Midbrain (tissue), 1 donor: ENCODE measurements at regions not wholly inside any gene's neighbourhood (a gene's known extent, or its start where the extent isn't known, plus 50 kb on each side); places are given as distances from the start of the nearest gene placed in this dataset.

ENCODE experiments used
- DNase-seq: peaks from one replicate; lab custom pipeline; 2025; lab: John Stamatoyannopoulos, UW

DNA sequence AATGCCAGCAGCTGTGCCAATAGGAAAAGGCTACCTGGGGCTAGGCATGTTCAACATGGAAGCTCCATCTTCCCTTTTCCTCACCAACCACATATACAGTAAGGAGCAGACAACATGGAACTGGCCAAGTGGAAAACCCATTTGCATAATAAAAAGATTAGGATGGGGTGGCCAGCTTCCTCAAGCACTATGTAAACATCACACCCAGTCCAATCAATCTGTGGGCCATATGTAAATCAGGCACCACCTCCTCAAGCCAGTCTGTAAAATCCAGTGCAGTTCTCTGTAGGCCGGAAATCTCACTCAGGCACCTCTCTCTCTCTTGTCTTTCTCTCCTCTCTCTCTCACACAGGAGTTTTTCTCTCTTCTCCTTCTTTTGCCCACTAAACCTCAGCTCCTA lies 360.2 kb upstream of the GRIA1 start:
- DNase-seq = no peak

DNA sequence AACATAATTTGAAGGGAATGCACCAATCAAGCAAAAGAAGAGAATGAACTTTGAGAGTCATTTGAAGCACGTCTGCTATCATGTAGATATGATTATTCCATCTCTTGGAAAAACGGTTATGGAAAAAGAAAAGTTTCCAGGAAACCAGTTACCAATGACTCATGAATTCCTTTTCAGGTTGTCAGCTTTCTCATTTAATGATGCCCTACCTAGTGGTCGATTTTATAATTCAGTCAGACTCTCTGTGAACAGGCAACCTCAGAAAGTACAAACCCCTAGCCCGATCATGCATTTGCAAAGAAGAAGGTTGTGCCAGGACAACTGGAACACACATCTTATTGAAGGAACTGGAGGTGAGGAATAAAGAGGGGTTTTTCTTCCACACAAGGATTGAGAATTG lies 355.1 kb upstream of the GRIA1 start:
- no peak for DNase-seq

DNA sequence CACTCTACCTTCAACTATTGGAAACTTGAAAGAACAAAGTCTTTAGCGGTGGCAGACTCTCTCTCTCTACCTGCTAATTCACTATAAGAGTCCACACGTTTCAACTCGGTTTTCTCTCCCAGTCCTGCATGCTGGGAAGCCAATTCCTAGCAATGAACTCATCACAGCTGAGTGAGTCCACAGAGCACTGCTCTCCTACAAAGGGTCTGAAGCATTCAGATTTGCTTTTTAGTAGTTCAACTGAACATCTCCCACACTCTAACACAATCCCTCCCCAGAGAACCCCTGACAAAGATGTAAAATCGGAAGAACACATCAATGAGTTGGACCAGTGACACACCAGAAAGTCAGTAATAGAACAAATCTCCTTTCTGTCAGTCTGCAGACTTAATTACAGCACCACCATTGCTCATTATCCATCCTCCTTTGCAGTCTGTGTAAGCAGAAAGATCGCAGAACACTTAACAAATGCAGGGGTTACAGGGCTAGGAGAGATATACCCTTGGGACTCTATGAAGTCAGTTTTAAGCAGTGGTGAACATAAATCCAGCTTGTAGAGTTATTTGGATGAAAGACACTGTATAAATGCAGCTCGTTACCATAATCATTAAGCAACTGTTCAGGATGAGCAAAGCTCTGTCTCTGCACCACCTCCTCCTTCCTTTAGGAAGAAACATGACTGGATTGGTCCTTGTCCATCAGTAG lies 353.4 kb upstream of the GRIA1 start:
- DNase-seq = no peak

DNA sequence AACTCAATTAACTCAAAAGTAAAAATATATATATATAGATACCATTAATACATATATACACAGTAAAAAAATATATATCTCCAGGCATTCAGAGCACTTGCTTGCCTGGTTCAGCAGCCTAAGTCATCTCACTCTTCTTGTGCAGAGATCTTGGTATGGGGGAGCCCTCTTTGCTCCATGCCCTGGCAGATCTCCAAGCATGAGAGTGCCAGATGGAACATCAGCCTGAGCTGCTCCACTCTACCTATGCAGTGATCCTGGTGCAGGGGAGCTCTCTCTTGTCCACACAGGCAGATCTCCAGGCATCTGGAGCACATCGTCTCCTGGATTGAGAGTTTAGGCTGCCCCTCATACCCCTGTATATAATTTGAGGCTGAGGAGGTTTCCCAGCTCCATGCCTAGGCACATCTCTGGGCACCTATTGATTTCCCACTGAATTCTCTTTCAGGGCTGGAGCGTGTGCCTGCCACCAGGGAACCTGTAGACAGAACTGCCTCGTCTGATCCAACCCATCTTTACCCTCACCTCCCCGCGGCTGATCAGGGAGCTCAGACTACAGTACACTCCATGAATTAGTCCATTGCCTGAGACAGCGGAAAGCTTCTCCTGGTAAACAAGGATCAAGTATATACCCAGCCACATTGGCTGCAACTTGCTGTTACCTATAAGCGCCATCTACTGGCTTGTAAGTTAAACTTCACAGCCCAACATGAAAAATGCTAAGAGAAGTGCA lies 342.4 kb upstream of the GRIA1 start:
- DNase-seq = no peak

DNA sequence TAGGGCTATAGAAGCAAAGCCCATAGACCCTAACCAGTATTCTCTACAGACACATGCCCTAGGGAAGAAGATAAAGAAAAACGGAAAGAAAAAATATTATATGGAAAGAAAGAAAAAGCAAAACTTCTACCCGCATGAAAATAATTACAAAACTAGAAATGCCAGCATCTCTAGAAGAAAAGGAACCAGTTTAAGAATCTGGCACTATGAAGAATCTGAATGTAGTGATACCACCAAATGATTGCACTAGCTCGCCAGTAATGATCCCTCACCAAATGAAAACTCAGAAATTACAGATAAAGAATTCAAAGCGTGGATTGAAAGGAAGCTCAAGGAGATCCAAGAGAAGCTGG lies 341.9 kb upstream of the GRIA1 start:
- DNase-seq = no peak

DNA sequence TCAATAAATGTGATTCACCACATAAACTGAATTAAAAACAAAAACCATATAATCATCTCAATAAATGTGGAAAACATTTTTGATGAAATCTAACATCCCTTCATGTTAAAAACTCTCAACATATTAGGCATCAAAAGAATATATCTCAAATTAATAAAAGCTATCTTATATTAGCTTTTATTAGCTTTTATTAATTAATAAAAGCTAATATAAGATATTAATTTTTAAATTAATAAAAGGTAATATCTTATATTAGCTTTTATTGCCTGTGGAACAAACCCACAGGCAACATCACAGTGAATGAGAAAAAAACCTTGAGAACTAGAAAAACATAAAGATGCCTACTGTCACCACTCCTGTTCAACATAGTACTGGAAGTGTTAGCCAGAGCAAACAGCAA lies 338.9 kb upstream of the GRIA1 start:
- DNase-seq = no peak

DNA sequence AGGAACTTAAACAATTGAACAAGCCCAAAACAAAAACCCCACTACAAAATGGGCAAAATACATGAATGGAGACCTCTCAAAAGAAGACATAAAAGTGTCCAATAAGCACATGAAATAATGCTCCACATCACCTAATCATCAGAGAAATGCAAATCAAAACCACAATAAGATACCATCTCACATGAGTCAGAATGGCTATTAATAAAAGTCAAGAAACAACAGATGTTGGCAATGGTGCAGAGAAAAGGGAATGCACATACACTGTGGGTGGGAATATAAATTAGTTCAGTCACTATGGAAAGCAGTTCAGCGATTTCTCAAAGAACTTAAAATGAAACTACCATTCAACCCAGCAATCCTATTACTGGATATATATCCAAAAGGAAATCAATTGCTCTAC lies 337.4 kb upstream of the GRIA1 start:
- no peak for DNase-seq

DNA sequence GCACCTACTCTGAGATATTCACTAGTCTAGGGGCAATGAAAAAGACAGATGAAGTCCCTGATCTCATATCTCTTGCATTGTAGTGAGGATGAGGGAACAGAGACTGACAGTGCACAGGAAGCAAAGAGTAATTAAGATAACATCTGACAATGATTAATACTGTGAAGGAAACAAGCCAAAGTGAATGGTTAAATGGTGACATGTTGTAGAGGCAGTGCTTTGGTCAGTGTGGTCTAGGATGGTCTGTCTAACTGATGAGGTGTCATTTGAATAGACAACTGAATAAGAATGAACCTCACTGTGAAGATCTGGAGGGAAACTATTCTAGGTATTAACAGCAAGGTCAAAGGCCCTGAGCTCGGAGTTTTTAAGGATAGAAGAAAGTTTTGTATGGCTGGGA lies 333.3 kb upstream of the GRIA1 start:
- DNase-seq = no peak

DNA sequence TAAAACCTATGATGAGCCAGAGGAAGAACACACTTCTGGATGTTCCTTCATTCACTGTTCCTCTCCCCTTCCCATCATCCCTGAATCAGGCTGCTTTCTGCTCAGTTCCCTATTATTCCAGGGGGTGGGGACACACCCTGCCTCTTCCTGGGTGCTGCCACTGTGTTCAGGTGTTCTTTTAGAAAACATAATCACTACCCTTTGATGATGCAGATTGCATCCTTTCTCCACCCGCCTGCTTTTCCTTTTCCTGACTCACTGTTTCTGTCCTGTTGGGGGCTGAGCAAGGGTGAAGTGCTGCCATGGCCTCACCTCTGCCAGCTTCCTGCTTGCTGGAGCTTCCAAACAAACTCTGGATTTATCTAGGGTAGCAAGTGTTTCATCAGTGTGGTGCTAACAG lies 331.9 kb upstream of the GRIA1 start:
- no peak for DNase-seq

DNA sequence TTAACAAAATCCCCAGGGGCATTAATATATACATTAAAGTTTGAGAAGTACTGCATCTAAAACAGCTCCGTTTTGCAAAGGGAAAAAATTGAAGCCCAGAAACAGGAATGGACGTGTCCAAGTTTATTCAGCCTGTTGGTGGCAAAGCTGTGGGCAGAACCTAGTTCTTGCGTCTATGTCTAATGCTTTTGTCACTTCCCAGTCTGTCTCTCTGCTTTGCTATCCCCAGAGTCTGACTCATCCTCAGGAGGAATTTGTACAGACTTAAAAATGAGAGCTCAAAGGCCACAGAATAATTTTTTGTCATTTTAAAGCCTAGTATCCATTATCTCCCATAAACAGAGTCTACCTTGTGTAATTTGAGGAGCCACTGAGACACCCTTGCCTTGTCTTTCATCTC lies 330.9 kb upstream of the GRIA1 start:
- no peak for DNase-seq

DNA sequence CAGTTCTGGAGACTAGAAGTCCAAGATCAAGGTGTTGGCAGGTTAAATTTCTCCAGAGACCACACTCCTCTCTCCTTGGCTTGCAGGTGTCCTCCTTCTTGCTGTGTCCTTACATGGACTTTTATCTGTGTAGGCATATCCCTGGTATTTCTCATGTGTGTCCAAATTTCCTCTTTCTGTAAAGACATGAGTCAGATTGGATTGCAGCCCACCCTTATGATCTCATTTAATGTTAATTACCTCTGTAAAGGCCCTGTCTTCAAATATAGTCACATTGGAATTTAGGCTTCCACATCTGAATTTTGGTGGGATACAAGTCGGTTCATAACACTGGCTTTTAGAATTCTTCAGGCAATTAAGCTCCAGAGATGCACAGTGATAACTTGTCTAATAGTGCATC lies 322.2 kb upstream of the GRIA1 start:
- DNase-seq = no peak

DNA sequence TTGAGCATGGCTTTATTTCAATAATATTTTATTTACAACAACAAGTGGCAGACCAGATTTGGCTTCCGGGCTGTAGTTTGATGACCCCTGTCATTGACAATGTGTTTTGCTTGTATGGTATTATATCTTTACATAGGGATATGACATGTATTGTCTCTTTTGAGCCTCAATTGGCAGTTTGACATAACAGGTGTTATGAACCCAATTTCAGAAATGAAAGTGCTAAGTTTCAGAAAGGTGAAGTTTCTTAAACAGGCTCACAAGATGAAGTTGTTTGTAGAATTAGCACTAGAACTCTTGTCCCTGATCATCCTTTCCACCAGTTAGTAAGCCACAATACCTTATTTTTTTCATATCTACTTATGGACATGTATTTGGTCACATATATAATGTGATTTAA lies 303.0 kb upstream of the GRIA1 start:
- DNase-seq = no peak

DNA sequence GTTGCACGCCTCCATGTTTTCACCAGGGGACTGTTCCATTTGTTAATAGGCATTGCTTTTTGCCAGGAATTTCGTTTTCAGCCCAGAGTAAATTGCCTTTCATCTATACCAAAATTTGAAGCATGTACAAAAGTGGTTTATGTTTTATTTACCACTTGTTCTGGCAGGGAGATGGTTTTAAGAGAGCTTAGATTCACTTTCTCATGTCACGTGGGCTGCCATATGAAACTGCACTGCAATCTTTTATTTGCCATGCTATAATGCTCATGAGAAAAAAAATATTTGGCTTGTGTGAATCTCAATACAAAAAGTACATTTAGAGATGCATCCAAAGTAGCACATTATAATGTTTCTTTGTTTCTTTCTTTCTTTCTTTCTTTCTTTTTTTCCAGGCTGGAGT lies 284.1 kb upstream of the GRIA1 start:
- DNase-seq = no peak

DNA sequence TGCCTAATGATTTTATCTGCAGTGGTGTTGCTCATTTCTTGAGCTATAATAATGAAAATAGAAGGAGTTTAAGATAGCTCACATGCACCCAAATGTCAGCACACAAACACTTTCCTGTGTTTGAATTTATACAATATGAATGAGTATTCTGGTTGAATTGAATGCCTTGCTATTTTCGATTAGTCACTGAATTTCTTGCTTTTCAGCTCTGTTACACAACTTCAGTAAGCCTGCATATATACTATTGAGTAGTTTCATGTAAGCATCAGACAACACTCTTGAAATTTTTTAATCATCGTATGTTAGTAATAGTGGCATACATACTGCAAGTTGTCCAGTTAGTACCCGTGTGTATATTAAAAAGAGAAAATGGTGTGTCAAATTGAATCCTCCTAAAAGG lies 281.5 kb upstream of the GRIA1 start:
- DNase-seq = no peak

DNA sequence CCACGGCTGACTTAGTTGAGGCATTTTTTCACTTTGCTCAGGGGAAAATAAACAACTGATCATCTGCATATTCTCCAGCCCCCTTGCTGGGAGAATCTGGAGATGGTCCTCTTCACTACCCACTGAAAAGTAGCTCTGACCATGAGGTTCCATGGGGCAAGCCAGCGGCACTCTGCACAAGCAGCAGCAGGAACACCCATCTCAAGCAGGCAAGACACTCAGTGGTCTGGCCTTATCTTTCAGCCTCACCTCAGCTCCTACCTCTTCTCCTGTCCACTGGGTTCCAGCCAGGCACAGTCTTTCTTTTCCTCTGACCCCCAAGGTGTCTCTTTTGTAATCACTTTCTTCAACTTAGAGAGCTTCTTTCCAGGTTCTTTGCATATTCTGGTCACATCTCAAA lies 280.8 kb upstream of the GRIA1 start:
- no peak for DNase-seq

DNA sequence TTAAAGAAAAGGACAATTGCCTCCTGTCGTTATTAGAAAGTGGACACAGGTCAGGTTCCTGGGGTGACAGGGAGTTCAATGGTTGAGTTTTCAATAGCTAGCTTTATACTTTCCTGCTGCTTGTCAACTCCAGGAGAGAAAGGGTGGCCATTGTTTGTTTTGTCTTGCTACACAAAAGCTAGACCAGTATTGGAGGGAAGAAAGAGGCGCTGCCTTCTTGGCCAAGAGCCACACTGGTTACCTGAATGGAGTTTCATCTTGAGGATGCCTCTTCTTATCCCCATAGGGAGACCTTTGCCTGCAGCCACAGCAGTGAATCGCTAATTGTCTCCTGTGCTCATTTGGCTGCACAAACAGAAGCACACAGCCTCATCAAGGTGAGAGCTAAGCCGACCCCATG lies 279.4 kb upstream of the GRIA1 start:
- no peak for DNase-seq

DNA sequence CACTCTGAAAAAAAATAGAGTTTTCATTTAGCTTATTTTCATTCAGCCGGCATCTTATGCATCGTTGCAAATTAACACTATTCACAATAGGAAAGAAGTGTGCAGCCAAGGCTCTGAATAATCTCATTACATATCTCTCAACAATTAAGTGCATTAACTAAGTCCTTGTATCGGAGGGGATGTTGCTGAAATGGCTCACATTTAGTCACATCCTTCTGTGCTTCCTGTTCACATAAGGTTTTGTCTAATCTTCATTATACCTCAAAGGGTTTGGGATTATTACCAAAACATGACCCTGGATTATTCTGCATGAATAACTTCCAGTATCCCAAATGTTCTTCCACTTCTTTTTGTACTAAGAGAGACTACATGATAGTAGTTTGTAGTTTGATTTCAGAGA lies 278.0 kb upstream of the GRIA1 start:
- no peak for DNase-seq

DNA sequence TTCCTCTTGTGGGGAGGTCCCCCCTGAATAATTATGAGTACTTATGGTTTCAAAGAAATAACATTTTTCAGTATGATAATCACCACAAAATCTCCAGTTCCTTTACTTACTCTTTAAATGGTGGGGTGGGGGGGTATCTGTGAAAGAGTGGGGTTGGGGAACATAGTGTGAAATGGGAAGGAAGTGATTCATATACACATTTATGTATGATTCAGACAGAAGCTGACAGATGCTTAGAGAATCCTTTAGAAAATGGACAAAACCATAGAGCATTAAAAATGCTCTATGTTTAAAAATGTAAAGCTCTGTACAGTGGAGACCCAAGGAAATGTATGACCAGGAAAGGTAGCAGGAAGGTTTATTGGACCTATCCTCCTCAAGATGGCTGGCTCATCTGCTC lies 267.5 kb upstream of the GRIA1 start:
- DNase-seq = no peak

DNA sequence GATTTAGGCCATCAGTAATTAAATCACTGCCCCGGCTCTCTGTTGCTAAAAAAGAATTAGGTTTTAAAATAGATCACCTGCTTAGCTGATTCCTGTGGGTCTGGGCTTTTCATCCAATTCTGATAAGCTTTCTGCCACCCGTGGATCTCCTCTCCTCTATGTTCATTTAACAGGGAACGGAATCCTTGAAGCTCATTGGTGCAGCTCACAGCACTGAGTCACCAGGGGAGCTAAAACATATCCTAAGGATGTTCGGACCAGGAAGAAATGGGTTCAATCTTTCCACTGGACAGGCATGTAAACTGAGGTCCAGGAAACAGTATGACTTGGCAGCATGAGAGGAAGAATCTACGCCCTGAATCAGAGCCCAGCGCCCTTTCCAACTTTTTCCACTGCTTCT lies 267.1 kb upstream of the GRIA1 start:
- no peak for DNase-seq

DNA sequence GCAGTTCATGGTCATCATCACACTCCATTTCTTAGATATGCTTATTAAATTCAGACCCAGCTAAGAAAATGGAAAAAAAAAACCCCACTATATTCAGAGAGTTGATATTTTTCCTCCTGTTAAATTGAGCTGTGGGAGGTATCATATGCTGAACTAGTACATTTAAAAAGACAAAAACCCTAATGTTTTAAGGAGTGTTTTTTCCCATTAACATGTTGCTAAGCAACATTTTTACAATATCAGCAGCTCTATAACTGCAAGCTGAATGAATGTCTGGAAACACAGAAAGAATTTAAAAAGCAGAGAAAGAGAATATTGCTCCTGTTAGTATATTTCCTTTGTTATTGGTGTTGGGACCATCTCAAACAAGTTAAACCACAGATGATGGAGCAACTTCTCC lies 265.8 kb upstream of the GRIA1 start:
- no peak for DNase-seq

DNA sequence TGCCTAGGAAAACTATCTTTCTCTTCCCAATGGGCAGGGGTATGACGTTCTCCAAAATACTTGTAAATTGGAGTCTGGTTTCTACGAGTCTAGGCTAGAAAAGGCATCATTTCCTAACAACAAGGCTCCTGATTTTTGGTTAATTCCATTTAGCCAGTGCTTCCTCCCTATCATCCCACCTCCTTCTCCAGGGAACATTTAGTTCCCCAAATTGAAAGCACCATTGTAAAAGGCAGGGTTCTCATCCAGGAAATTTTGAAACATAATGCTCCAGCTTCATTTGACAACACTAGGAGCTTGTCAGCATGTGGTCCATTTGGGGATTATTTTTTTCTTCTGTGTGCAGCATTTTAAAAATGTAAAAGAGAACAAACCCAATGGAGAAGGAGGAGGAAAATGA lies 256.5 kb upstream of the GRIA1 start:
- no peak for DNase-seq

DNA sequence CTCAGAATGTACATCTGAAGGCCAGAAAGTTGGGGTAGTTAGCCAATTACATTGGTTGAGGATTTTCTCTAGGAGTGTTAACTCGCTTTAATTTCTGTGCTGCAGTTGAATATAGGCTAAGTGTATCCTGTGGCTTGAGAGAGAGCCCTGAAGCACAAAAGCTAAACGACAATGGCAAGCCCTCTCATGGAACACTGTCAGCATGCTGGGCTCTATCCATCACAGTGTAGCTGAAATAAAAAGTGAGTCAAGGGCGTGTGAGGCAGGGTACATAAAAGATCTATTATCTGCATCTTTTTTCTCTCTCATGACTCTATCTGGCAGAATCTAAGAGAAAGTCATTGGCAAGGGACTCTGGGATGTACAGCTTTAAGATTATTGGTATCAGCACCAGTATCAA lies 254.2 kb upstream of the GRIA1 start:
- DNase-seq = no peak

DNA sequence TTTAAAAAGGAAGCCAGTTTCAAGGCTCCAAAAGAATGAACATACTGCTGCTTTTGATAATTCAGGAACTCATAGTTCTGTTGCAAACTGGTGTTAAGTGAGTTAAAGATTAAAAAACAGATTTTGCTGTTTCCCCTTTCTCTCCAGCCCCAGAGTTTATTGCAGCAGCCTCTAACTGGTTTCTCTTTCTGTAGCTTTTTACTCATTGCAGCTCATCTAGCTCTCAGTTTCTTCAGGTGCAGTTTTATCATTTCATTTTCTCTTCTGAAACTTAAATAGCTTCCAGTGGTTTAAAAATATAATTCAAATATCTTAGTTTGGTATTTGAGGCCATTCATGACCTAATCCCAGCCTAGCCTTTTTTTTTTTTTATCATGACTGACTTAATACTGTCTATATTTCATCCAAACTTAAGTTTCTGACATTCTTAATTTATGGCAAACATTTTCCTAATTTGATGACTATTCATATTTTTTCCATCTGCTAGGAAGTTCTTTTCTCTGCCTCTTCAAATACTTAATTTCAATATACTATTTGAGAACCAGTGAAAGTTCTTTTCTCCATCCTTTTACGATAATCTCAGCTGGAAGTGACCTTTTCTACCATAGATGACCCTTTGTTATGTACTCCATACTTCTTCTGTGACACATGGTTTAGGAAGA lies 252.7 kb upstream of the GRIA1 start:
- DNase-seq = no peak

DNA sequence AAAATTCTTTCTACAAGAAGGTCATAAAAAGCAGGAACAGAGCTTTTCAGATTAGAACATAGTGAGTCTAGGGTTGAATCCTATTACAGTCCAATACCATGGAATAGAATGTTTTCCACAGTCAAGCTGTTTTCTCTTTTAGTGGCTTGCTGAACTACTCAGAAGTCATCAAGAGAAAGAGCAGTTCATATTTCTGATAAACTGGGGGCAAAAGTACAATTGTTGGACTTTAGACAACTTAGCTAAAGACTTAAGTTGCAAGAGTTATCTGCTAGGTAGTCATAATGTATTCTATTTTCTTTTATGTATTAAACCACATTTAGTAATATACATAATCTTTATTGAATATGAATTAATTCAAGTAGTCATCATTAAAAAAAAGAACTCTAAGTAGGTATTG lies 233.1 kb upstream of the GRIA1 start:
- DNase-seq = no peak
